Breast epithelium (tissue), 3 donors: ENCODE measurements at regions not wholly inside any gene's neighbourhood (a gene's known extent, or its start where the extent isn't known, plus 50 kb on each side); places are given as distances from the start of the nearest gene placed in this dataset.

Source experiments
- CTCF ChIP-seq, 3 donors: fragments of 450-650 bp; IDR thresholded peaks; one replicate each; pipeline ENCODE4 v1.5.1; 2016 to 2017; ENCODE audit warnings: antibody characterized with exemption in 3 of 3, mild to moderate bottlenecking in 3 of 3, moderate library complexity in 3 of 3
- POLR2A ChIP-seq: fragments of 450-650 bp; IDR thresholded peaks from one replicate; pipeline ENCODE4 v1.6.1; 2016; ENCODE audit warnings: antibody characterized with exemption, mild to moderate bottlenecking, moderate library complexity
- POLR2AphosphoS5 ChIP-seq, 3 donors: sonication (generic); formaldehyde crosslinking; IDR thresholded peaks; one replicate each; pipeline ENCODE4 v1.6.1; 2017; ENCODE audit warnings: antibody characterized with exemption in 3 of 3

- TF ChIP-seq CTCF (IDR thresholded peaks at IDR 0.05) (no peak), POLR2AphosphoS5 (IDR thresholded peaks at IDR 0.05) (no peak), POLR2A (no peak)
These were observed 129.4 kb upstream of the LSM8 start for GRCh38 chr7:118054529-118054928.
